Stimulated activated CD4-positive, alpha-beta T cell treated with anti-CD3 and anti-CD28 coated beads, Interleukin-1b, Interleukin-23, amount 100 ng/mL, for 48 hours (primary cell): ENCODE measurements at regions not wholly inside any gene's neighbourhood (a gene's known extent, or its start where the extent isn't known, plus 50 kb on each side); places are given as distances from the start of the nearest gene placed in this dataset.
A peak's percentile ranks its signal among the peaks of the same experiment; 100 is the strongest.

Experiments used
- DNase-seq: peaks from one replicate; pipeline ENCODE4 v3.0.0-alpha.2; 2020

- DNase-seq: no peak
Measured at GRCh38 chr7:140238778-140239652, 62.2 kb upstream of the KDM7A start.

- no peak for DNase-seq
Measured at GRCh38 chr7:140237390-140237789, 60.6 kb upstream of the KDM7A start.

GRCh38 chr7:140236626-140237025 is 59.8 kb upstream of the KDM7A start:
- DNase-seq: no peak

- no peak for DNase-seq
Measured at GRCh38 chr7:140235114-140235513, 58.3 kb upstream of the KDM7A start.

- no peak for DNase-seq
Measured at GRCh38 chr7:140232957-140233917, 56.5 kb upstream of the KDM7A start.

GRCh38 chr7:140231771-140232491 is 55.1 kb upstream of the KDM7A start:
- DNase-seq: no peak

GRCh38 chr7:140230861-140231770 is 54.3 kb upstream of the KDM7A start:
- DNase-seq: peak; percentile 80

GRCh38 chr7:140230516-140230860 is 53.7 kb upstream of the KDM7A start:
- peak; percentile 84 for DNase-seq

GRCh38 chr7:140229591-140230515 is 53.1 kb upstream of the KDM7A start:
- peak; percentile 70 for DNase-seq

- DNase-seq: peak; percentile 36
Measured at GRCh38 chr7:140229101-140229525, 52.3 kb upstream of the KDM7A start.
